Stimulated activated CD4-positive, alpha-beta T cell treated with anti-CD3 and anti-CD28 coated beads, TNF-alpha, amount 100 ng/mL, for 24 hours (primary cell): ENCODE measurements at regions not wholly inside any gene's neighbourhood (a gene's known extent, or its start where the extent isn't known, plus 50 kb on each side); places are given as distances from the start of the nearest gene placed in this dataset.
"Not testable (repeated sequence)": the region's sequence is repeated elsewhere in the genome, so short reads cannot be mapped to it uniquely, and the experiment has no call there.

Experiments
- DNase-seq, 3 experiments: peaks; one replicate each; pipeline ENCODE4 v3.0.0-alpha.2; 2020; ENCODE audit warnings: low read depth in 3 of 3

DNA sequence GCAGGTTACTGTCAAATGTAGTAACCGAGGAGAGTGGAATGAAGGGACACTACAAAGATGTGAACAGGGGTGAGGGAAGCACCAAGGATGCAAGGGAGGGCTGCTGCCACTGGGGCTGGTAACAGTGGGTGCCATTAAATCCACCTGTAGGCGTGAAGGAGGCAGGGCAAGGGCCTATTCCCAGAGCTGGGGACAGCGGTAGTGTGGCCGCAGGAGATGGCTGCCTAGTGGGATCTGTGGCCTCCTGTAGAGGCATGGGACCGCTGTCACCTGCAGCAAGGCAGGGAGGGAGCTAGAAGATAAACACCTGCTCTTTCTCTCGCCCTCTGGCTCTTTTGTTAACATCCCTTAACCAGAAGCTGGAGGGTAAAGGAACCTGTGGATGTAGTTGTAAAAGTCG, 80.5 kb upstream of the CNIH3 start:
- DNase-seq: no peak

DNA sequence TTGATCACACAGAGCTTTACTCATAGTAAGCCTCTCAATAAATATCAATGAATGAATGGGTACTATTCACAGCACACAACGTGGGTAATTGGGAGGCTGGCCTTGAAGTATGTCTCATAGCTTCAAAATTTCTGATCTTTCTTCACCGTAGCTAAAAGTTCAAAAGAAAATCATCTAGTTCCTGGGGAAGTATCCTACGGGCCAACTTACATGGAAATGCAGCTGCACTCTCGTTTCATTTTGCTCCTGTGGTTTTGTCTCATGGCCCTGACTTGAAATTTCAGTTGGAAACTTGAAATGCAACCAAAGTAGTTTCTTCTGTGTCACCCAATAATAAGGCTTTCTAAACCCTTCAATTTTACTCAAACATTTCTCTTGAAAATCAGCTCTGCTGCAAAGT, 76.1 kb upstream of the CNIH3 start:
- DNase-seq: no peak

DNA sequence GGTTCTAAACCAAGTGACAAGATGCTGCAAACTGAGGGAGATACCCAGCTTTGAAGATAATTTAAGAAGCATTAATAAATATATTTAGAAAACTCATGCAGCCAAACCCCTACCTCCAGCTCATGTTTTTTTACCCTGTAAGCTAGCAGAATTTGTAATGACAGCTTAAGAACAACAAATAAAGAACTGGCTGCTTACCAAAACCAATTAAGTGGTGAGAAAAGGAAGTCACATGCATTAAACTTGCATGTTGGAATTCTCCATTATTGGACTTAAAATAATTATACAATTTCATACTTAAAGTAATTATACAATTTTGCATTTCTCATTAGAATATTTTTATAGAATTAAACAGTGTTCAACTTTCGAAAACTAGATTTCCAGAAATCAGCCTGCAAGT, 75.6 kb upstream of the CNIH3 start:
- no peak for DNase-seq

DNA sequence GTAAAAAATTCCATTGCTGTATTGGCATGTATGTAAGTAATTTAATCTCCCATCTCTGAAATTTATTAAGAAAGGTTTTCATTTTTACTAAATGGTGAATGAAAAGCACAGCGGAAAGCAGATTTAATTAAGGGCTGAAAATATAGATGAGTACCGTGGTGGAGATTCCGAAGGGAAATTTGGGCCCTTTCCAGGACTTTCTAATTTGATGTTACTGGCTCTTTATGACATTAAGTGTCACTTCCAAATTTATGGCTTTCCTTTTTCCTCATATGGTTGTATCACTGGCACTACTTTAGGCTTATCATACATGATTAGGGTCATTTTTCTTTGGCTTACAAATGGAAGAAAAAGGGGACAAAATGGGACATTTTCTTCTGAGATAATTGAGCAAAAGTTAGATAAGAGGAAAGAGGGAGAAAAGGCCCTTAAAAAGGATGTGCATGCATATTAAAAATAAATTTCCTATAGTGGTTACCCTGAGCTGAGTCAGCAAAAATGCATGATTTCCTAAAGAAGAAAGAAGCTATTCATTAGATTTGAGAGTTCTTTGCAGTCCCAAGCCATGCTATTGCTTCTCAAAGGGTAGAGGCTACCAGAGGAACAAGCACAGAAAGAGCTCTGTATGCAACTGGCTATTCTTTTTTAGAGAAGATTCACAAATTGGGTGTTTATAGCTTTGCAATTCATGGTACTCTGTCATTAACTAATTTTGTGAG, 74.9 kb upstream of the CNIH3 start:
- no peak for DNase-seq

DNA sequence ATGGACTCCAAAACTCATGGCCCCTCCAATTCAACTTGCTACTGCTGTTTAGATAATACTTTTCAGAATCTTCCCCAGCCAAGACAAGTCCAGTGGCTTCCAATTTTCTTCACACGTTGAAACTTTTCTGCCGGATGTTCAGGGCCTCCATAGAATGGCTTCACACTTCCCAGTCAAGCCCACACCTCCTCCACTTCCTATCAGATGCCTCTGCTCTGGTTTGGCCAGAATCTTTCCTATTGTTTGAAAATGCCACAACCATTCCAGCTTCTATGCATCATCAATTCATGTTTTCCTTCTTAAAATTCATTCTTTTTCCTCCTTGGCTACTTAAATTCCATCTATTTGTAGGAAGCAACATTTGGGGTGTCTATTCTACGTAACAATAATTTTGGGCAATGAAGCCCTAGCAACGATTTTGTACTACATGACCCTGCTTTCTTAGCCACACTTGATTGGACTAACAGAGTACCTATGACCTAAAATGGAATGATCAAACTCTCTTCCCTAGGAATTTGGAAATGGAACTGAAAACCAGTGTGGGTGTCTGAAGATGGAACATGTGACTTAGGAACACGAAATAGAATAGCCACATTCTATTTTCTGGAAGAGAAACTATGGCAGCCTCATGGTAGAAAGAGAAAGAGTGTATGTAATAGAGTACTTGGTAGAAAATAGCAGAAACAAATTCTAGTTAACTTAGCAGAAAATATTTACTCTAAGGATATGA, 74.1 kb upstream of the CNIH3 start:
- no peak for DNase-seq

DNA sequence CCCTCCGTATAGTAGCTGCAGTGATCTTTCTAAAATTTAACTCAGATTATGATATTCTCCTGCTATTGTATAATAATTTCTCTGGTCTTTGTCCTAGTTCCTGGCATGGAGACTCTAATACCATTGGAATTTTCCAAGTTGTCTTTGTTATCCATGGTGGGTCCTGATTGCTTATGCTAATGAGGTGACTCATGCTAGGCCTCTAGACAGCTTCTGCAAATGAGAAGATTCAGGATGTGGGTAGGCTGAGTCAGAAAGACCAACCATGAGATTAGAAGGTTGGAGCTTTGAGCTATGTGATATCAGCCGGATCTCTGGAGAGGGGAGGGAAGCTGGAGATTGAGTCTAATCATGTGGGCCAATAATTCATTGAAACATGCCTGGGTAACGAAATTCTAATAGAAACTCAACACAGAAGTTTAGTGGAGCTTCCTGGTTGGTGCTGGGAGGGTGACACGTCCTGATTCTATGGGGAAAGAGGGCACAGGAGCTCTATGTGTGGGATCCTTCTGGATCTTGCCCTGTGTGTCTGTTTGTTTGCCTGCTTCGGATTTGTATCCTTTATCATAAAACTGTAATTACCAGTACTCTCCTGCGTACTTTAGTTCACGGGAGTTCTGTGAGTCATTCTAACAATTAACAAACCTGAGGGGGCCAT, 73.2 kb upstream of the CNIH3 start:
- peak; percentile 4 to 5 (median 5) for DNase-seq

DNA sequence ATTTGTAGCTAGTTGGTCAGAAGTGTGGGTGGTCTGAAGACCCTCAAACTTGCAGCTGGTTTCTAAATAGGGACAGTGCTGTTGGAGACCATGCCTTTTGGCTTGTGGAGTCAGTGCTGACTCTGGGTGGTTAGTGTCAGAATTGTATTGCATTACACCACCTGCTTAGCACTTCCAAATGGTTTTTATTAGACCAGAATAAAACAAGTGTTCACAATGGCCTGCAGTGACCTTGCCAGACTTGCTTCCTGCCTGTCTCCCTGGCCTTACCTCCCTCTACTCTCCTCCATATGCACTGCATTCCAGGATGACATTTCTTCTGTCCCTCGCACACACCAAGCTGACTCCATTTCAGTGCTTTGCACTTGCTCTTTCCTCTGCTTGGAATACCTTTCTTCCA, 72.7 kb upstream of the CNIH3 start:
- no peak for DNase-seq

DNA sequence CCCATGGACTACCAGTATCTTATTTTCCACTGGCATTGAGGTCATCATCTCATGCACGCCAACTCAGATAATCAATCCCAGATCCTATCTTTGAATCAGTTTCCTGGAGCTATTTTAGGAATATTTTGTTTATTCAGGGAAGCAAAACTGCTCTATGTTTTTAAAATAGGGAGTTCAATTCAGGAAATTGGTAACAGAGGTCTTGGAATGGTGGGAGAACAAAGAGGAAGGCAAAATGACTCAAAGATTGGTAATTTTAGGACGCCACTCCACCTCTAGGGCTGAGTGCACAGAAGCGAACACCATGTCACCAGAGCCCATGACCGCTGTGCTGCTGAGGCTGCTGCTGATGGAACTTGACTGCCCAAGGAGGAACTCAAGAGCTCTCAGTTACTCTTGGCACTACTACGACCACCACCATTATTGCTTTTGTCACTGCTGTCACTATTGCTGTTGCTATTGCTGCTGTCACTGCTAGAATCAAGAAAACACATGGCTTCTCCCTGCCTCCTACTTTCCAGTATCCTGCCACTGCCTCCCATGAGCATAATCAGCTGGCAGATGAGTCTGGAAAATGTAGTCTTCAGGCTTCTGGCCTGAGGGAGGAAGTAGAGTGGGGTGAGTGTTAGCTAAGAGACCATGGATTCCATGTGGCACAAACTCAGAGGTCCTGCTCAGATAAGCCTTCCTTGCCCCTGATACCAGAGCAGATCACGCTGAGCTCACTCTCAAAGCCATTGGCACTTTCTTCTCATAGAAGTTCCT, 71.6 kb upstream of the CNIH3 start:
- no peak for DNase-seq

DNA sequence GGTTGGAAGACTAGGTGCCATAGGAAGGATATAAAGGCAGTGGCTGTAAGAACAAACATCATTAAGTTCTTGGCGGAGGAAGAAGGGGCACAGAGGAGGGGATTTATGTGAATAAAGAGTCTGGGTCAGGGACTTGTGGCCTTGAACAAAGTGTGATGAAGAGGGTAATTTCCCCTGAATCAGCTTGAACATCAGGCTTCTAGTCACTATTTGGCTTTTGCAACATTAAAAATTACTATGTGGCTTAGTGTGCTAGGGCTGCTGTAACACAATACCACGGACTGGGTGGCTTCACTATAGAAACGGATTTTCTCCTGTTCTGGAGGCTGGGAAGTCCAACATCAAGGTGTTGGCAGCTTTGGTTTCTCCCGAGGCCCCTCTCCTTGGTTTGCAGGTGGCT, 70.5 kb upstream of the CNIH3 start:
- no peak for DNase-seq

DNA sequence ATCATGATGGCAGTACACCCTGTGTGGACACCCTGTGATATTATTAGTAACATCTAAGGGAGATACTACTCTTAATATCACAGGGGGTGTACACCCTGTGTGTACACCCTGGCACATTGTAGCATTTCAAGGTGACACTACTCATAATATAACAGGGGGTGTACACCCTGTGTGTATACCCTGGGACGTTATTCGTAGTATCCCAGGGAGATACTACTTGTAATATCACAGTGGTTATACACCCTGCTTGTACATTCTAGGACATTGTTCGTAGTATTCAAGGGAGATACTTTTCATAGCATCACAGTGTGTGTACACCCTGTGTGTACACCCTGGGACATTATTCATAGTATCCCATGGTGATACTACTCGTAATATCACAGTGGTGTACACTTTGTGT, 67.4 kb upstream of the CNIH3 start:
- no peak for DNase-seq

DNA sequence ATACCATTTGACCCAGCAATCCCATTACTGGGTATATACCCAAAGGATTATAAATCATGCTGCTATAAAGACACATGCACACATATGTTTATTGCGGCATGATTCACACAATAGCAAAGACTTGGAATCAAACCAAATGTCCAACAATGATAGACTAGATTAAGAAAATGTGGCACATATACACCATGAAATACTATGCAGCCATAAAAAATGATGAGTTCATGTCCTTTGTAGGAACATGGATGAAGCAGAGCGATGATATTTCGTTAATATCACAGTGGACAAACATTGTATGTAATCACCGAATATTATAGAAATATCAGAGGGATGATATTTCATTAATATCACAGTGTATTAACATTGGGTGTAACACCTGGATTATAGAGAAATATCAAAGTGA, 64.9 kb upstream of the CNIH3 start:
- DNase-seq: not testable (repeated sequence)

DNA sequence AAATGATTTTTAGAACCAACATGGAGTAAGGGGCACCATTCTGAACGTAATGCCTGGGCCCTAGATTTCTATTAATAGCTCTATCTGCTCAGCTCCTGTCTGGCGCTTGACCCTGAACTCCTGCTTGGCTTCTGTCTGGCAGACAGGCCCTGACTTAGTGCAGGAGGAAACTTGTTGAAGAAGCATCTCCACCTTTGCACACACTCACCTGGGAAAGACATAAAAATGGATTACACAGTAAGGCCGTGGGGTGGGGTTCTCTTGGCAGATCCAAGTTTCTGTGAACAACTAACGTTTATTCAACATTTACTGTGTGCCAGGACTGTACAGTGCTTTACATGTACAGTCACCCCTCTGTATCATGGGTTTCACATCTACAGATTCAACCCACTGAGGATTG, 62.1 kb upstream of the CNIH3 start:
- DNase-seq: no peak

DNA sequence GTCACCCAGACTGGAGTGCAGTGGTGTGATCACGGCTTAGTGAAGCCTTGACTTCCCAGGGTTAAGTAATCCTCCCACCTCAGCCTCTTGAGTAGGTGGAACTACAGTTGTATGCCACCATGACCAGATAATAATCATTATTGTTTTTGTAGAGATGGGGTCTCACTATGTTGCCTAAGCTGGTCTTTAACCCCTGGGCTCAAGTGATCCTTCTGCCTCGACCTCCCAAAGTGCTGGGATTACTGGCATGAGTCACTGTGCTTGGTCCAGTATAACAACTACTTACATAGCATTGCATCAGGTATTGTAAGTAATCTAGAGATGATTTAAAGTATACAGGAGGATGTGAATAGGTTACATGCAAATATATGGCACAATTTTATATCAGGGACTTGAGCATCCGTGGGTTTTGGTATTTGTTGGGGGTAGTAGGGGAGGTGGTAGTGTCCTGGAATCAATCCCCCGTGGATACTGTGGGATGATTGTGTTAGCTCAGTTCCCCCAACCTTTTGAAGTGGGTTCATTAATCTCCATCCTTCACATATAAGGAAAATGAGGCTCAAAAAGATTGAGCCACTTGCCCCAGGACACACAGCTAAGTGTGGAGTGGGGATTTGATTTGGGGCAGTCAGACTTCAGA, 61.4 kb upstream of the CNIH3 start:
- DNase-seq: no peak

DNA sequence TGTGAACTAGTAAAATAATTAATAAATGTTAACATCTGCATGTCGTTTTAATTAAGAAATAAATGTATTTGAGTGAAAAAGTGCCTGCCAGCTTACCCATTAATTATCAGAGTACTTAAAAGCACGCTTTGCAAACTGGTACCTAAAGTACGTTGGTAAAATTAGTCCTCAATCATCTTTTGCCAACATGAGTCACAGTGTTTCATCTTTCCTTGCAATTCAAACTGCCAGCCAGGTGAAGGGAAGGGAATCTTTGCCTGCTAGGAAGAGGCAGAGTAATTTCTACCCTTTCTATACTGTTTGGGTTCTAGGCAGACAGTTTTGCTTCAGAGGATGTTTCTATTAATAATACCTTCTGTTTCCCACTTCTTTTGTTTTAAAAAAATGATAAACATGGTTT, 57.2 kb upstream of the CNIH3 start:
- DNase-seq: no peak

DNA sequence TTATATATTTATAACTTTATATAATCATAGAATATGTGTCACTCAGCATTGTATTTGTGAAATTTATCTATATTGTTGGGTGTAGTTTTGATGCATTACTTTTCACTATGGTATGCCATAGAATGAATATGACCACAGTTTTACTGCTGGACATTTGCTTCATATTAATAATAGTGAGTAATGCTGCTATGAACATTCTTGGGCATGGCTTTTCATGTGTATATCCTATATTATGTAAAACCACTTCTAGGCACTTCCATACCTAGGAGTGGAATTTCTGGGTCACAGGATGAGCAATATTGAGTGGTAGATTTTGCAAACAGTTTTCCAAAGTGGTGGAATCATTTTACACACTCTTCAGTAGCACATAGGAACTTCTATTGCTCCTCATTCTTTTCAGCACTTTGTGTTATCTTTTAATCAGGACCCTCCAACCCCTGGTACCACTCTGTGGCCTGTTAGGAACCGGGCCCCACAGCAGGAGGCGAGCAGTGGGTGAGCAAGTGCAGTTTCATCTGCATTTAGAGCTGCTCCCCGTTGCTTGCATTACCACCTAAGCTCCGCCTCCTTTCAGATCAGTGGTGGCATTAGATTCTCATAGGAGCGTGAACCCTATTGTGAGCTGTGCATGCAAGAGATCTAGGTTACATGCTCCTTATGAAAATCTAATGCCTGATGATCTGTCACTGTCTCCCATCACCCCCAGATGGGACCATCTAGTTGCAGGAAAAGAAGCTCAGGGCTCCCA, 56.0 kb upstream of the CNIH3 start:
- DNase-seq: no peak

DNA sequence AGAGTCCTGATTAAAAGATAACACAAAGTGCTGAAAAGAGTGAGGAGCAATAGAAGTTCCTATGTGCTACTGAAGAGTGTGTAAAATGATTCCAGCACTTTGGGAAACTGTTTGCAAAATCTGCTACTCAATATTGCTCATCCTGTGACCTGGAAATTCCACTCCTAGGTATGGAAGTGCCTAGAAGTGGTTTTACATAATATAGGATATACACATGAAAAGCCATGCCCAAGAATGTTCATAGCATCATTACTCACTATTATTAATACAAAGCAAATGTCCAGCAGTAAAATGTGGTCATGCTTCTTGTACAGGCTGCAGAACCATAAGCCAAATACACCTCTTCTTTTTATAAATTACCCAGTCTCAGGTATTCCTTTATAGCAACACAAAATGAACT, 53.2 kb upstream of the CNIH3 start:
- DNase-seq: not testable (repeated sequence)

DNA sequence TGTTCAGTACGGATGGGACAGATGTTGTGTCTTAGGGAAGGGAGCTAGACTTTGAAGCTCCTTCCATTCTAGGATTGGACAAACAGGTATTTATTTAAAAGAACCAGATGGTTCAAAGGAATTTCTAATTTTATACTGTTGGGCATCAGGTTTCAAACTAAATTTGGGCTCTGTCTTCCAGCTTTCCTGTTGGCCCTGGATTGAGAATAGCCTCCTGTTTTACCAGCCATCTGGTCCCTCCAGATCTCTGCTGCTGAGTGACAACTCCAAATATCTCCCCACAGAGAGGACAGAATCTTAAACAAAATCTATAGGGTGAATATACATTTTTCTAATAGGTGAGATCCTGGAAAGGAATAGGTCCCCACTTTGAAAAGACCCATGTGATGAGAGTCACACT, 52.5 kb upstream of the CNIH3 start:
- DNase-seq: no peak

DNA sequence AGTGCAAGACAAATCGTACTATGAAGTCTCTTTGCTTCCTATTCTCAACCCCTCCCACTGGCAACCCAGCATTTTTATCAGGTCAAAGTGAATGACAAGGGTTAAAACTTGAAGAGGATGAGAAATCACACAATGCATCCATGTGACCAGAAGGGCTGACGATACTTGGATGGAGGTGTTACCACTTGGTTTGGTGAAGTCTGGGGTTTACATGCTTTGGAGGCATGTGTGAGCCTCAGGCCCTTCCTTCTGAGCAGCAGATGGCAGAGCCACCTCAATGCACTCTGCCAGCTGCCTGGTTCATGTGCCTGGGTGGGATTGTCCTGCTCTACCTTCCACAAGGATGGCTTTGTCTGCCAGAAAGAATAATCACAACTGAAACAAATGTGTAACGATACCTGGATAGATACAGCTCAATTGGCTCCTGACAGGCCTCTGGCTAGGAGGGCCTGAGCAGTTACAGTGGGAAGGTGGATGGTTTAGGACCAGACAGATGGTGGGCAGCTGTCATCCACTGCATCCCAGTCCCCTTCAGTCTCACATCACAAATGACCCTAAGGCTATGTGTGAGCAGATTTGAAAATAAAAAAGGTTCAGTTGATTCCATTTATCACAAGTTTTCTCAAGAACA, 51.5 kb upstream of the CNIH3 start:
- no peak for DNase-seq

DNA sequence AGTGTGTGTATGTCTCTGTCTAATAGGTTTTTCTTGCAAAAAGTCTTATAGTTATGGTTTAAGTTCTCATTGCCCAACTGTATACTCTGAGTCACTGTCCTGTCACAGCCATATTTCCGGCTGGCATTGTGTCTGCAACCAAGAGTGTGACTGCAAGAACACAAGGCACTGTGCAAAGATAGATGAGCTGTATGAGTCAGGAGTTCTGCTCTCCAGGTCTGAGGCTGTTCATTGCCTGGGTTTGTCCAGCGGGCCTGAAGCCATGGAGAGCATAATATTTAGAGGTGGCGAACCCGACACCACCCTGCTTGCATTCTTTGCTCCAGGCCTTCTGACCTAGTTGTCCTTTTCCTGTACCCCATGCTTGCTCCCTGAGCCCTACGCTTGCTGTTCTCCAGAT, 50.9 kb upstream of the CNIH3 start:
- DNase-seq: no peak

DNA sequence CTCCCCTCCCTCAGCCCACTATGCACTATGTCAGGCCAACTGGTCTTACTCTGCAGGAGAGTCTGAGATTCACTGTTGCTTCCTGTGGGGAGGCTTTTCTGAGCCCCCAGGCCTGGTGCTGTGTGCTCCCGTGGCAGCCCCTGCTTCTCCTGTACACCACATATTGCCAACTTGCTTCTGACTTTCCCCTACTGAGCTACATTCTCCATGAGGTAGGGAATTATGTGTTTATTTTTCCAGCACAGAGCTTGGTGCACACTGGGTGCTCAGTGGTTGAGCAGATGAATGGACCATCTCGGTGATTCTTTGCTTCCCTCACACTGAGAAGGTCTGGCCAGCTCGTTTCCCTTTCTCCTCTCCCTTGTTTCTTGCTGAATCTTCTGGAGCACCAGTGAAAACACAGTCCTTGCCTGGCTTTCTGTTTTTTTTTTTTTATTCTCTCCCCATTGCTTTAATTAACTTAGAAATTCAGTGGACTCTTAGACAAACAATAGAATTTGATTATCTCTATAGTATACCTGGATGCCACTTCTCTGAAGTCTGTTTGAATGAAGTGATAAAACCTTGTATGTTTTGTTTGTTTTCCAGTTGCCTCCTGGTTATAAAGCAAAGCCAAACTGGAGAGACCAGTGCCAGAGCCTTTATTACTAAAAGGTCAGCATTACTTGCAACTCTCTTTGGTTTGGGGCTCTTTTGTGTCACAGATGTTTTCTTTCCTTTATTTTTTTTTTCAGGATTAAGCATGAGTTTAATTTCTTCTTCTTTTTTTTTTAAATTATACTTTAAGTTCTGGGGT, 50.3 kb upstream of the CNIH3 start:
- no peak for DNase-seq
